H9 (cell line): ENCODE measurements at regions not wholly inside any gene's neighbourhood (a gene's known extent, or its start where the extent isn't known, plus 50 kb on each side); places are given as distances from the start of the nearest gene placed in this dataset.

Experiments used
- DNase-seq: peaks from one replicate; pipeline ENCODE4 v3.0.0-alpha.2; 2017
- H2AFZ ChIP-seq: one replicate; pipeline ENCODE4 v1.6.1; 2013; ENCODE audit warnings: mild to moderate bottlenecking, low read length, control low read depth, moderate library complexity
- H2AK5ac ChIP-seq: 2 replicates; pipeline ENCODE4 v1.6.1; 2013; ENCODE audit warnings: low read length, control low read depth, mixed read lengths; ENCODE audit not compliant: insufficient read length
- H2BK120ac ChIP-seq: one replicate; pipeline ENCODE4 v1.6.1; 2013; ENCODE audit warnings: low read depth, mild to moderate bottlenecking, low read length, control low read depth, inconsistent platforms; ENCODE audit not compliant: poor library complexity, severe bottlenecking
- H2BK12ac ChIP-seq: 2 replicates; pipeline ENCODE4 v1.6.1; 2013; ENCODE audit warnings: low read length, control low read depth, mixed read lengths, low read depth; ENCODE audit not compliant: insufficient read length
- H2BK15ac ChIP-seq: 2 replicates; pipeline ENCODE4 v1.6.1; 2013; ENCODE audit warnings: low read depth, low read length, control low read depth
- H2BK20ac ChIP-seq: one replicate; pipeline ENCODE4 v1.6.1; 2013; ENCODE audit warnings: low read depth, mild to moderate bottlenecking, low read length, control low read depth, inconsistent platforms; ENCODE audit not compliant: poor library complexity, severe bottlenecking
- H2BK5ac ChIP-seq: 2 replicates; pipeline ENCODE4 v1.6.1; 2013; ENCODE audit warnings: low read length, control low read depth, mixed read lengths; ENCODE audit not compliant: insufficient read length
- H3K14ac ChIP-seq: 2 replicates; pipeline ENCODE4 v1.6.1; 2013; ENCODE audit warnings: low read length, control low read depth; ENCODE audit not compliant: insufficient read depth
- H3K18ac ChIP-seq: 2 replicates; pipeline ENCODE4 v1.6.1; 2013; ENCODE audit warnings: low read depth, mild to moderate bottlenecking, mixed read lengths, low read length, control low read depth; ENCODE audit not compliant: insufficient read length
- H3K23ac ChIP-seq: 2 replicates; pipeline ENCODE4 v1.6.1; 2013; ENCODE audit warnings: low read length, control low read depth, mixed read lengths, low read depth; ENCODE audit not compliant: insufficient read length
- H3K23me2 ChIP-seq: 2 replicates; pipeline ENCODE4 v1.6.1; 2013; ENCODE audit warnings: low read depth, mild to moderate bottlenecking, mixed read lengths, low read length, control low read depth; ENCODE audit not compliant: insufficient read length, poor library complexity, severe bottlenecking
- H3K27ac ChIP-seq: 2 replicates; pipeline ENCODE4 v1.5.1; 2013; ENCODE audit warnings: low read length, control low read depth, mixed read lengths, low read depth; ENCODE audit not compliant: insufficient read length
- H3K27me3 ChIP-seq: 2 replicates; pipeline ENCODE4 v1.6.1; 2013; ENCODE audit warnings: low read length, control low read depth, inconsistent platforms; ENCODE audit not compliant: insufficient read depth
- H3K4ac ChIP-seq: 2 replicates; pipeline ENCODE4 v1.6.1; 2013; ENCODE audit warnings: low read depth, mild to moderate bottlenecking, control low read depth, inconsistent platforms, low read length, moderate library complexity
- H3K4me1 ChIP-seq: 2 replicates; pipeline ENCODE4 v1.6.1; 2013; ENCODE audit warnings: low read length, control low read depth, inconsistent platforms; ENCODE audit not compliant: insufficient read depth
- H3K4me2 ChIP-seq: 2 replicates; pipeline ENCODE4 v1.6.1; 2013; ENCODE audit warnings: low read length, control low read depth, mixed read lengths; ENCODE audit not compliant: insufficient read length, insufficient read depth
- H3K56ac ChIP-seq: 2 replicates; pipeline ENCODE4 v1.6.1; 2013; ENCODE audit warnings: low read depth, mild to moderate bottlenecking, mixed read lengths, low read length, control low read depth; ENCODE audit not compliant: insufficient read length
- H3K79me1 ChIP-seq: 2 replicates; pipeline ENCODE4 v1.6.1; 2013; ENCODE audit warnings: low read depth, mild to moderate bottlenecking, moderate library complexity, low read length, control low read depth, inconsistent platforms; ENCODE audit not compliant: insufficient read depth, poor library complexity, severe bottlenecking
- H3K79me2 ChIP-seq: 2 replicates; pipeline ENCODE4 v1.6.1; 2013; ENCODE audit warnings: low read length, control low read depth, inconsistent platforms; ENCODE audit not compliant: insufficient read depth
- H3K9ac ChIP-seq: 2 replicates; pipeline ENCODE4 v1.6.1; 2013; ENCODE audit warnings: low read length, control low read depth, mixed read lengths; ENCODE audit not compliant: insufficient read length; ENCODE audit errors: extremely low read depth
- H3K9me3 ChIP-seq: one replicate; pipeline ENCODE4 v1.6.1; 2013; ENCODE audit warnings: low read depth, low read length, inconsistent platforms; ENCODE audit not compliant: control insufficient read depth
- H3T11ph ChIP-seq: one replicate; pipeline ENCODE4 v1.6.1; 2013; ENCODE audit warnings: mild to moderate bottlenecking, low read length, control low read depth, inconsistent platforms
- H4K20me1 ChIP-seq: one replicate; pipeline ENCODE4 v1.6.1; 2013; ENCODE audit not compliant: control insufficient read depth, insufficient read length, insufficient read depth
- H4K5ac ChIP-seq: 2 replicates; pipeline ENCODE4 v1.6.1; 2013; ENCODE audit warnings: low read depth, mild to moderate bottlenecking, mixed read lengths, low read length, control low read depth; ENCODE audit not compliant: insufficient read length
- H4K8ac ChIP-seq: replicated peaks from 2 replicates; pipeline ENCODE4 v1.6.1; 2013; ENCODE audit warnings: low read length, control low read depth, mixed read lengths, low read depth; ENCODE audit not compliant: insufficient read length
- H4K91ac ChIP-seq: 2 replicates; pipeline ENCODE4 v1.6.1; 2013; ENCODE audit warnings: low read depth, mild to moderate bottlenecking, moderate library complexity, mixed read lengths, low read length, control low read depth; ENCODE audit not compliant: insufficient read length
- H3K27ac Mint-ChIP-seq, 3 experiments: 2 replicates in 2 of 3; 3 replicates in 1 of 3; pipeline ENCODE4 v1.8.0; 2020 to 2021; ENCODE audit warnings: mixed read lengths in 3 of 3, mild to moderate bottlenecking in 1 of 3, moderate library complexity in 1 of 3
- H3K27me3 Mint-ChIP-seq: 2 replicates; pipeline ENCODE4 v1.8.0; 2021; ENCODE audit warnings: low read depth, mild to moderate bottlenecking, moderate library complexity, mixed read lengths
- H3K36me3 Mint-ChIP-seq, 3 experiments: 2 replicates in 2 of 3; 3 replicates in 1 of 3; pipeline ENCODE4 v1.8.0; 2020 to 2021; ENCODE audit warnings: low read depth in 3 of 3, mixed read lengths in 3 of 3; ENCODE audit not compliant: insufficient read depth in 1 of 3
- H3K4me1 Mint-ChIP-seq, 2 experiments: 2 replicates each; pipeline ENCODE4 v1.8.0; 2020; ENCODE audit warnings: mixed read lengths in 2 of 2
- H3K4me3 Mint-ChIP-seq, 2 experiments: 2 replicates in 1 of 2; 3 replicates in 1 of 2; pipeline ENCODE4 v1.8.0; 2020 to 2021; ENCODE audit warnings: mild to moderate bottlenecking in 2 of 2, mixed read lengths in 2 of 2, moderate library complexity in 1 of 2
- H3K9me3 Mint-ChIP-seq, 2 experiments: 2 replicates in 1 of 2; 3 replicates in 1 of 2; pipeline ENCODE4 v1.8.0; 2020; ENCODE audit warnings: mild to moderate bottlenecking in 2 of 2, mixed read lengths in 2 of 2, moderate library complexity in 1 of 2
- WGBS: extraction: QIAGEN DNeasy Blood & Tissue Kit; methylation state at CpG from one replicate; pipeline ENCODE4 v1.1.7; 2013; ENCODE audit warnings: missing lambda C conversion rate, low lambda C conversion rate, mixed read lengths; ENCODE audit not compliant: insufficient read length; ENCODE audit errors: extremely low coverage; 5-methylcytosine and 5-hydroxymethylcytosine counted together
- TF ChIP-seq, protein P1 (sequence below): fragments of 200-600 bp; sonication (generic); conservative IDR thresholded peaks from 3 replicates; pipeline ENCODE4 v1.8.0; 2021; ENCODE audit warnings: antibody characterized with exemption, mild to moderate bottlenecking

DNA sequence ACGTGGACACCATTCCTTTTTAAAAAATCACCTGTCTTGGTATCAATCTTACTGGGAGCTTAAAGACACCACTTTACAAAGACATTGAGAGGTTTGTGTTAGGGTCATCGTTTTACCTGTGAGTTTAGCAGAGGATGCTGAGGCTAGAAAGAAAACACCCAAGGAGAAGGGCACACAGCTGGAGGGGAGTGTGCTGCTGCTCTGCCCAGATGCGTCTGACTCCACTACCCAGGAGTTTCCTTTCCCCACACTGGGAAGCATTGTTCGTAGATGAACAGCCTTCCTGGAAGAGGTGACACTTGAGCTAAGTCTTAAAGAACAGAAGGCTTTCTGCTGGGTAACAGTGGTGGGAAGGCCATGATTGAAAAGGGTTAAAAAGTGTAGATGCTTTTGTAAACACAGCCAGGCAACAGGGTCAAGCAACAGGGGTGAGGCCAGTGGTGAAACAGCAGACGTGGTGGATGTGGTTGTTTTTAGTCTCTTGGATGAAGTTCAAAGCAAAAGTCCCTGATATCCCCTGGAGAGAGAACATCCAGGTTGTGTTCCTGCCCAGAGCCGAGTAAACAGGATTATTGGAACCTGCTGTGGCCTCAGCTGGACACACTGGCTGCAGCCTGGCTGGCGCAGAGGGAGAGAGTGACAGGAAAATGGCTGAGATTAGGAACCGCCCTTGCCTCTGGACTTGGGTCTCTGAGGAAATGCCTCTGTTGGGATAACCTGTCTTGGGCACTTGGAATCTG, 198.6 kb upstream of the JUN start:
- Histone ChIP-seq H3K79me2 (no peaks in the 10 kb centered on the region), H3K9me3 (no peaks in the 10 kb centered on the region), H3K79me1 (no peaks in the 10 kb centered on the region), H3T11ph (no peak overlapping the region), H2AFZ (no peak overlapping the region), H2BK12ac (no peak overlapping the region), H2BK15ac (no peak overlapping the region), H4K5ac (no peak overlapping the region), H3K4ac (no peak overlapping the region), H3K4me1 (peaks cover 10% of the 10 kb centered on the region), H2AK5ac (no peak overlapping the region), H3K23ac (no peak overlapping the region), H3K27ac (no peak overlapping the region), H3K4me2 (no peak overlapping the region), H3K9ac (no peak overlapping the region), H3K23me2 (no peaks in the 10 kb centered on the region), H4K91ac (no peak overlapping the region), H2BK5ac (no peak overlapping the region), H3K27me3 (no peaks in the 10 kb centered on the region), H2BK20ac (no peak overlapping the region), H3K14ac (no peak overlapping the region), H4K20me1 (no peaks in the 10 kb centered on the region), H3K56ac (no peak overlapping the region), H2BK120ac (no peak overlapping the region), H4K8ac (no peak overlapping the region), H3K18ac (no peak overlapping the region)
- no peaks in the 10 kb centered on the region; a peak in 1 of 5 replicates for H3K9me3 Mint-ChIP-seq
- peaks cover 15% of the 10 kb centered on the region for H3K27me3 Mint-ChIP-seq
- H3K27ac Mint-ChIP-seq, result peak overlapping the region in 1 of 3 experiments; percentile 63; a peak in 1 of 7 replicates
- H3K4me1 Mint-ChIP-seq, result peaks cover 21 to 25% of the 10 kb centered on the region in 2 experiments
- no peaks in the 10 kb centered on the region; a peak in 1 of 7 replicates for H3K36me3 Mint-ChIP-seq
- TF ChIP-seq, protein P1, sequence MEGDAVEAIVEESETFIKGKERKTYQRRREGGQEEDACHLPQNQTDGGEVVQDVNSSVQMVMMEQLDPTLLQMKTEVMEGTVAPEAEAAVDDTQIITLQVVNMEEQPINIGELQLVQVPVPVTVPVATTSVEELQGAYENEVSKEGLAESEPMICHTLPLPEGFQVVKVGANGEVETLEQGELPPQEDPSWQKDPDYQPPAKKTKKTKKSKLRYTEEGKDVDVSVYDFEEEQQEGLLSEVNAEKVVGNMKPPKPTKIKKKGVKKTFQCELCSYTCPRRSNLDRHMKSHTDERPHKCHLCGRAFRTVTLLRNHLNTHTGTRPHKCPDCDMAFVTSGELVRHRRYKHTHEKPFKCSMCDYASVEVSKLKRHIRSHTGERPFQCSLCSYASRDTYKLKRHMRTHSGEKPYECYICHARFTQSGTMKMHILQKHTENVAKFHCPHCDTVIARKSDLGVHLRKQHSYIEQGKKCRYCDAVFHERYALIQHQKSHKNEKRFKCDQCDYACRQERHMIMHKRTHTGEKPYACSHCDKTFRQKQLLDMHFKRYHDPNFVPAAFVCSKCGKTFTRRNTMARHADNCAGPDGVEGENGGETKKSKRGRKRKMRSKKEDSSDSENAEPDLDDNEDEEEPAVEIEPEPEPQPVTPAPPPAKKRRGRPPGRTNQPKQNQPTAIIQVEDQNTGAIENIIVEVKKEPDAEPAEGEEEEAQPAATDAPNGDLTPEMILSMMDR, result no peak
- DNase-seq, result no peak
- no CpG with 5 or more reads among the region's 8 CpGs for WGBS
- H3K4me3 Mint-ChIP-seq, result peak overlapping the region in 1 of 2 experiments; percentile 44; a peak in 1 of 5 replicates
